Body of pancreas (tissue), 4 donors: ENCODE measurements at regions not wholly inside any gene's neighbourhood (a gene's known extent, or its start where the extent isn't known, plus 50 kb on each side); places are given as distances from the start of the nearest gene placed in this dataset.
A peak's percentile ranks its signal among the peaks of the same experiment; 100 is the strongest.

Experiments used
- POLR2A ChIP-seq, 3 donors: fragments of 450-650 bp; IDR thresholded peaks; one replicate each; pipeline ENCODE4 v1.6.1; 2016; ENCODE audit warnings: antibody characterized with exemption in 3 of 3, mild to moderate bottlenecking in 2 of 3
- TF ChIP-seq, protein P1 (sequence below), 7 experiments: fragments of 450-650 bp in 4 of 7; fragments of 200-600 bp in 3 of 7; sonication (generic) in 3 of 7; IDR thresholded peaks; one replicate each; pipeline ENCODE4 v1.5.1; 2016 to 2019; ENCODE audit warnings: antibody characterized with exemption in 7 of 7

DNA sequence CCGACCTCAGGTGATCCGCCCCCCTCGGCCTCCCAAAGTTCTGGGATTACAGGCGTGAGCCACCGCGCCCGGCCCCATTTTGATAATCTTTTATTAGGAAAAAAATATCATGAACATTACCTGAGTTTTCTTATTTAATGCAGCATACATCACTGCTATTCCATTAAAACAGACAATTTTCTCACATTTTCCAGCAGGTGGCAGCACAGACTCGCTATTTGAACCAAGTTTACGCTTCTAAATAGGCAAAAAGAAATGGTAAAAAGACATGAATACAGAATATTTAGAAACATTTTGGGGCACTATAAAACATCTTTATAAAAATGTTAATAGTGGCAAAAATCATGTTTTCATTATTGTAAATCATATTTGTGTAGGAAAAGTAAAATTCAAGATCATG lies 903.1 kb downstream of the SLITRK6 start:
- TF ChIP-seq, protein P1, sequence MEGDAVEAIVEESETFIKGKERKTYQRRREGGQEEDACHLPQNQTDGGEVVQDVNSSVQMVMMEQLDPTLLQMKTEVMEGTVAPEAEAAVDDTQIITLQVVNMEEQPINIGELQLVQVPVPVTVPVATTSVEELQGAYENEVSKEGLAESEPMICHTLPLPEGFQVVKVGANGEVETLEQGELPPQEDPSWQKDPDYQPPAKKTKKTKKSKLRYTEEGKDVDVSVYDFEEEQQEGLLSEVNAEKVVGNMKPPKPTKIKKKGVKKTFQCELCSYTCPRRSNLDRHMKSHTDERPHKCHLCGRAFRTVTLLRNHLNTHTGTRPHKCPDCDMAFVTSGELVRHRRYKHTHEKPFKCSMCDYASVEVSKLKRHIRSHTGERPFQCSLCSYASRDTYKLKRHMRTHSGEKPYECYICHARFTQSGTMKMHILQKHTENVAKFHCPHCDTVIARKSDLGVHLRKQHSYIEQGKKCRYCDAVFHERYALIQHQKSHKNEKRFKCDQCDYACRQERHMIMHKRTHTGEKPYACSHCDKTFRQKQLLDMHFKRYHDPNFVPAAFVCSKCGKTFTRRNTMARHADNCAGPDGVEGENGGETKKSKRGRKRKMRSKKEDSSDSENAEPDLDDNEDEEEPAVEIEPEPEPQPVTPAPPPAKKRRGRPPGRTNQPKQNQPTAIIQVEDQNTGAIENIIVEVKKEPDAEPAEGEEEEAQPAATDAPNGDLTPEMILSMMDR (IDR thresholded peaks at IDR 0.05): peak; percentile 11 to 75 (median 62)
- TF ChIP-seq POLR2A (IDR thresholded peaks at IDR 0.05): no peak
